Activated T-cell treated with anti-CD3 and anti-CD28 coated beads for 24 hours (primary cell): ENCODE measurements at regions not wholly inside any gene's neighbourhood (a gene's known extent, or its start where the extent isn't known, plus 50 kb on each side); places are given as distances from the start of the nearest gene placed in this dataset.
"Not testable (repeated sequence)": the region's sequence is repeated elsewhere in the genome, so short reads cannot be mapped to it uniquely, and the experiment has no call there.

Experiments used
- DNase-seq: peaks from one replicate; pipeline ENCODE4 v3.0.0-alpha.2; 2020; ENCODE audit warnings: low read depth

GRCh38 chr10:46749003-46749402, 162.2 kb upstream of the PTPN20 start:
- not testable (repeated sequence) for DNase-seq

- DNase-seq = not testable (repeated sequence)
Observed at GRCh38 chr10:46749470-46749869, 161.8 kb upstream of the PTPN20 start.

- DNase-seq = not testable (repeated sequence)
Observed at GRCh38 chr10:46753763-46754162, 157.5 kb upstream of the PTPN20 start.

GRCh38 chr10:46761471-46761870, 149.8 kb upstream of the PTPN20 start:
- DNase-seq = not testable (repeated sequence)

DNA sequence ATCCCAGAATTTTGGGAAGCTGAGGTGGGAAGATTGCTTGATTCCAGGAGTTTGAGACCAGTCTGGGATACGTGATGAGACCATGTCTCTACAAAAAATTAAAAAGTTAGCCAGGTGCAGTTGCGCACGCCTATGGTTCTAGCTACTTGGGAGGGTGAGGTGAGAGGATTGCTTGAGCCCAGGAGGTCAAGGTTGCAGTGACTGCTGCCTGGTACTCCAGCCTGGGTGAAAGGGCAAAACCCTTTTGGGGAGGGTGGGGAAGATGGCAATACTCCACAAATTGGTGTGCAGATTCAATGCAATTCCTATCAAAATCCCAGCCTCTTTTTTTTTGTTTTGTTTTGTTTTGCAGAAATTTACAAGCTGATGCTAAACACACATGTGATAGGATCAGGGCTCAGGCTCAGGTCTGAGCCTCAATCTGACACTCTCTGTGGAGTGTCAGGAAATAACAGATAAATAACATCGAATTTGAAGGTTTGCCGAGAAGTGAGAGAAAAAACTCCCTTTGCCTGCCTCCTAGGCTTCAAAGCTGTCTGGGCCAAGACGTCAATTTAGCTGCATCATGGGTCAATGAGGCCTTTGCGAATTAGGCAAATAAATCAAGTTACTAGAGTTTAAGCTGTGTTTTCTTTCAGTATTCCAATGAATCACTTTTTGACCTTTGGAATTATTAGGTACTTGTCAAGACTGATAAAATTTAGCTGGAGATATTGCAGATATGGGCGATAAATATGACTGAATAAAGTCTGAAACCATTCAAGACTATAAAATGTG, 142.5 kb upstream of the PTPN20 start:
- DNase-seq = not testable (repeated sequence)

- not testable (repeated sequence) for DNase-seq
Observed at GRCh38 chr10:46773178-46773896, 137.9 kb upstream of the PTPN20 start.

DNA sequence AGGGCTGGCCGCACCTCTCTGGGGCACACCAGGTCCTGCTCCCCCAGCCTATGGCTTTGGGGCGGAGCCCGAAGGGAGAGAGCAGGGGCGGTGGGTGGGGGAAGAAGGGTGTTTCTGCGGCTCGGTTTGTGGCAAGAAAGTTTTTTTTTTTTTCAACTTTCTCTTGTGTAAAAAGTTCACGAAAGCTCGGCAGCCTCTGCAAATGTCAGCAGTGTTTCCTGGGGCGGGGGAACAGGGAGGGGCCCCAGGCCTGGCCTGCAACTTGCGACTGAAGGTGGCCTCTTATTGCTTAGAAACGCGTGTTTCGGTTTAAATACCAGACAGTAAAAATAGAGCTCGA, 137.4 kb upstream of the PTPN20 start:
- DNase-seq = not testable (repeated sequence)

DNA sequence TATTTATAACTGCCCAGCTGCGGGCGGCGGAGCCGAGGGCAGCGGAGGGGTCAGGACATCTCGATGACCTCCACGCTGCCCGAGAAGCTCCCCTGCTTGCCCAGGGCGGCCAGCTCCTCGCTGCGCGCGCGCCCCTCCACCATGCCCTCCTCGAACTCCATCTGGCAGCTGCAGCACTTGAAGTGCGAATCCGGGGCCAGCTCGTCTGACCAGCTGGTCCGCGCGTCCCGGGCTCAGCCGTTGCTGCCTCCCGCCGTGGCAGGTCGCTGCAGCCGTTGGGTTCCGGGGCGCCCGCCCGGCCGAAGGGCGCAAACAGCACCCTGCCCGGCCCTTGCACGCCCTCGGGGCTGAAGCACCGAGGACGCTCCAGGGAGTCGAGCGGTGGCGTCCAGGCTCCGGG, 136.9 kb upstream of the PTPN20 start:
- DNase-seq = not testable (repeated sequence)

- not testable (repeated sequence) for DNase-seq
Observed at GRCh38 chr10:46774945-46775667, 136.1 kb upstream of the PTPN20 start.

DNA sequence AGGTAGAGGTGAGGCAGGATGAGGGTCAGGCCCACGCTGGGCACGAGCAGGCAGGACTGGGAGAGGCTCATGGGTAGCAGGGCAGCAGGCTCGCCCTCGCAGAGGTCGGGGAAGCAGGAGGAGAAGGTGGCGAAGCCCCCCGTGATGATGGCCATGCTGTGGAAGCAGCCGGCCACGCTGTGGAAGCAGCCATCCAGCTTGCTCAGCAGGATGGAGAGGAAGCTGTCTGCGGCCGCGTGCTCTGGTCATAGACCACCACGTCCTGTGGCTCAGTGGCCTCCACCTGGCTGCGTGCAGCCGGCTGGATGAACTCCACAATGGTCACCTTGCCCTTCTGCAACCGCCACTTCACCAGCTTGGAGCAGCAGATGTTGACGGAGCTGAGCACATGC, 135.6 kb upstream of the PTPN20 start:
- DNase-seq = not testable (repeated sequence)

GRCh38 chr10:46779571-46779970, 131.7 kb upstream of the PTPN20 start:
- DNase-seq = not testable (repeated sequence)

DNA sequence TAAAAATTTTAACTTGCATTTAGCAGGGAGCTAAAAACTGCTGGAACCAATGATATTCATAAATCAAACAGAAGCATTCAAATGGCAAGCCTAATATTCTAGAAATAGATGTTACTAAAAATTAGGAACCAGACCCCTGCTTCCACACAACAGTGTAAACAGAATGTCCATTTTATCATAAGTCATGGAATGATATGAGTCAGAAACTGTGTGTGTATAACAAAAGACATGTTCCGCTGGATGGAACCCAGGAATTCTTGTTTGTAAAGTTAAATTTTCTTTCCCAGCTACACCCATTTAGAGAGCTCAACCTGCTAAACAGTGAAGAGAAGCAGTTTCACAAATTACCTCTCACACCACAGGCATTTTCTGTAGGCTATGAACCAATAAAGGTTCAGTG, 131.1 kb upstream of the PTPN20 start:
- DNase-seq = not testable (repeated sequence)

- not testable (repeated sequence) for DNase-seq
Observed at GRCh38 chr10:46781001-46781400, 130.2 kb upstream of the PTPN20 start.

DNA sequence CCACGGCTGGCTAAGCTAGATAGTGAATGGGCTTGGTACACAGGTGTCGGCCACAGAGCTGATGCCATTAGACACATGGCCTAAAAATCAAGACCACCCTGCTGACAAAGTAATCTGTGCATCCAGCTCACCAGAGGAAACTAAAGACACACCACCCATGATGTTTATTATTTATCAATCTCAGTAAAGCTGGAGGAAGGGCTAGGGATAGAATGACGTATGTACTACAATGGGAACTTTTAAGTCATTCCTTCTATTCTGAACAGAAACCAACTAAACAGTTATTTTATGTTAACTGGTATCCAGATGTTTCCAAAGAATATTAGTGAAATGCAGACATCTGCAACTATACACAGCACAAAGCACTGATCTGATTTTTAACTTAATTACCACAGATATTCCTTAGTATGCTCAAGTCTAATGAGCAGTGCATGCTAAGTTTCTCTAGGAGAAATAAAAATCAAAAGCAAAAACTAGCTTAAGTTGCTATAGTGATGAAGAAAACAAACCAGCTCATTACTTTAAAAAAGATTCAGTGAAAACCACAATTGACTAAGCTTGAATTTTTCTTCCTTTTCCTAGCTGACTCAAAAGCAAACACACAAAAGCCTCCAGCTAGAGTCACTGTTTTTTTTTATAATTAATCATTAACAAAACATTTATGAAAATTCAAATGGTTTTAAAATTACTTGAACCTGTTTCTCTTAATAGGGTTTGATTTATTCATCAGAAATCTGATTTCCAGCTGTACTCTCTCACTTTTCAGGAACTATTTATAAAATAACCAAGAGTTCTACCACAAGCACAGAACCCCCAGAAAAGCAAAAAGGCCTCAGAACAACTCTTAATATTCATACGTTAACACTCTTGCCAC, 129.0 kb upstream of the PTPN20 start:
- not testable (repeated sequence) for DNase-seq

DNA sequence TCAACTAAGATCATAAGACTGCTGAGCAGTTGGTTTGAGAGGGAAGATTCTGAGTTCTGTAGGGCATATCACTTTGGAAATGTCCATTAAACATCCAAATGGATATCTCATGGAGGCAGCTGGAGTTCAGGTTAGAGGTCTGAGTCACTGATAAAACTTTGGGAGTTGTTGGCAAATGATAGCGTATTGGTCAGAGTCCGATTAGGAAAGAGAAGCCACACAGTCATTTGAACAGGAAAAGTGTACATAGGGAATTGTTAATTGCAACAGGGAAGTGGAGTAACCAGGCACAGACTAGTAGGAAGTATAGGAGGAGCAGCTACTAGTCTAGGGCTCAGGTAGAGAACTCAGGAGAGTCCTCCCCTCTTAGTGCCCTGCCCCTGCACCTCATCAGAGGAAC, 126.6 kb upstream of the PTPN20 start:
- not testable (repeated sequence) for DNase-seq

DNA sequence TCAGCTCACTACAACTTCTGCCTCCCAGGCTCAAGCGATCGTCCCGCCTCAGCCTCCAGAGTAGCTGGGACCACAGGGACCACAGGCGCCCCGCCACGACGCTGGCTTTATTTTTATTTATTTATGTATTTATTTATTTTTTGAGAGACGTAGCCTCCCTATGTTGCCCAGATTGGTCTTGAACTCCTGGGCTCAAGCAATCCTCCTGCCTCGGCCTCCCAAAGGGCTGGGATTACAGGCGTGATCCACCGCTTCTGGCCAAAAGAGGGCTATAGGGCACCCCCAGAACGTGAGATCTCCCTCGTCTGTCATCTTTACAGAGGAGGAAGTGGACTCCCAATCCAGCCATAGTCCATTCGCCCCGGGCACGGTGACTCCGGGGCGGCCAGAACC, 125.1 kb upstream of the PTPN20 start:
- not testable (repeated sequence) for DNase-seq

- peak; percentile 50 for DNase-seq
Observed at GRCh38 chr10:46786518-46787320, 124.5 kb upstream of the PTPN20 start.

- no peak for DNase-seq
Observed at GRCh38 chr10:46787321-46787615, 124.0 kb upstream of the PTPN20 start.

DNA sequence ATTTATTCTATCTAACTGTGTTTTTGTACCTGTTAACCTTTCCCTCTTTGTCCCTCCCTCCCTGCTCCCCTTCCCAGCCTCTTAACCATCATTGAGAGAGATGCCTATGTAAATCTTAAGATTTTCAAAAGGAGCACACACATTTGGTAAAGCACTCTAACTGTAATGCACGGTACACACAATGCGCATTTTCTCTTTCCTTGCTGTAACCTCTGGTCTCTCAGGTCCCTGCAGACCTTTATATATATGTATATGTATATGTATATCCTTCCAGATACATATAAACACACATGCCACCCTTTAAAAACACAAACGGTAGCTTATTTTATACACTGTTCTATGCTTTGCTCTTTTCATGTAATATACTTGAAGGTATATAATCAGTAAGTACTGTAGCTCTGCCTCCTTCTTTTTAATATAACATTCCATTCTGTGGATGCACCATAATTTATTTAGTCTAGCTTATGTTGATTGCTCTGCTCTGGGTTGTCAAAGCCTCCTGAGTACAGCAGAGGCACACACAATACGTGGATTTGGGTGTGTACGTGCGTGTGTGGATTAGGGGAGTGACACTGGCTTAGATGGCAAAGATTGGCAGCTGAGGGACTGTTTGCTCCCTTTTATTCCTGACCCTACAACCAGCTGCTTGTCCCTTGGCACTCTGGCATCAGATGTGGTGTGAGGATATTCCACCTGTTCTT, 118.4 kb upstream of the PTPN20 start:
- not testable (repeated sequence) for DNase-seq

- DNase-seq = not testable (repeated sequence)
Observed at GRCh38 chr10:46796351-46796750, 114.9 kb upstream of the PTPN20 start.
